ENCODE measurements at regions not wholly inside any gene's neighbourhood (a gene's known extent, or its start where the extent isn't known, plus 50 kb on each side); places are given as distances from the start of the nearest gene placed in this dataset.

- TF ChIP-seq STAT6 (CRISPR knock-in tag; IDR thresholded peaks at IDR 0.05) (no peak), GATAD2B (IDR thresholded peaks at IDR 0.05; ENCODE audit: borderline replicate concordance) (no peak), MNT (conservative IDR thresholded peaks at IDR 0.05) (no peak), NFATC3 (IDR thresholded peaks at IDR 0.05) (no peak), THAP7 (CRISPR knock-in tag; IDR thresholded peaks at IDR 0.05) (no peak), ETV5 (CRISPR knock-in tag; IDR thresholded peaks at IDR 0.05; ENCODE audit: low read depth) (no peak), NFIC (IDR thresholded peaks at IDR 0.05) (no peak), BACH1 (tag; IDR thresholded peaks at IDR 0.05) (no peak), TAF9B (IDR thresholded peaks at IDR 0.05; ENCODE audit: partially characterized antibody) (no peak)
- TF ChIP-seq, protein P1, sequence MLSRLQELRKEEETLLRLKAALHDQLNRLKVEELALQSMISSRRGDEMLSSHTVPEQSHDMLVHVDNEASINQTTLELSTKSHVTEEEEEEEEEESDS (CRISPR knock-in tag; IDR thresholded peaks at IDR 0.05) = no peak
These were observed 88.8 kb downstream of the CTTN start (continued) for GRCh38 chr11:70487160-70487559.

Data from K562 (cell line).